Suprapubic skin (tissue), 4 donors: ENCODE measurements at regions not wholly inside any gene's neighbourhood (a gene's known extent, or its start where the extent isn't known, plus 50 kb on each side); places are given as distances from the start of the nearest gene placed in this dataset.

Experiments used
- DNase-seq, 2 donors: peaks; one replicate each; pipeline ENCODE4 v3.0.0-alpha.2; 2019; ENCODE audit warnings: low spot score in 2 of 2
- H3K27ac ChIP-seq: fragments of 200-600 bp; sonication (generic); one replicate; pipeline ENCODE4 v1.5.1; 2019
- H3K27me3 ChIP-seq: fragments of 200-600 bp; sonication (generic); one replicate; pipeline ENCODE4 v1.5.1; 2019
- H3K36me3 ChIP-seq: fragments of 200-600 bp; sonication (generic); one replicate; pipeline ENCODE4 v1.5.1; 2019
- H3K4me1 ChIP-seq: fragments of 200-600 bp; sonication (generic); one replicate; pipeline ENCODE4 v1.5.1; 2019
- H3K4me3 ChIP-seq: fragments of 200-600 bp; sonication (generic); one replicate; pipeline ENCODE4 v1.5.1; 2019; ENCODE audit warnings: mild to moderate bottlenecking
- H3K9me3 ChIP-seq: fragments of 200-600 bp; sonication (generic); one replicate; pipeline ENCODE4 v1.5.1; 2019
- CTCF ChIP-seq, 2 donors: fragments of 200-600 bp in 1 of 2; fragments of 450-650 bp in 1 of 2; sonication (generic) in 1 of 2; IDR thresholded peaks; one replicate each; pipeline ENCODE4 v1.5.1; 2016 to 2019; ENCODE audit warnings: antibody characterized with exemption in 2 of 2, mild to moderate bottlenecking in 1 of 2, moderate library complexity in 1 of 2
- EP300 ChIP-seq: sonication (generic); formaldehyde crosslinking; IDR thresholded peaks from one replicate; pipeline ENCODE4 v1.6.1; 2017; ENCODE audit warnings: antibody characterized with exemption
- POLR2A ChIP-seq, 2 donors: fragments of 450-650 bp; IDR thresholded peaks; one replicate each; pipeline ENCODE4 v1.6.1; 2017; ENCODE audit warnings: antibody characterized with exemption in 2 of 2, mild to moderate bottlenecking in 2 of 2, moderate library complexity in 2 of 2
- POLR2AphosphoS5 ChIP-seq, 3 donors: sonication (generic); formaldehyde crosslinking; IDR thresholded peaks; one replicate each; pipeline ENCODE4 v1.6.1; 2017; ENCODE audit warnings: antibody characterized with exemption in 3 of 3
- WGBS: methylation state at CpG from one replicate; pipeline ENCODE4 v1.1.5; 2018; 5-methylcytosine and 5-hydroxymethylcytosine counted together

DNA sequence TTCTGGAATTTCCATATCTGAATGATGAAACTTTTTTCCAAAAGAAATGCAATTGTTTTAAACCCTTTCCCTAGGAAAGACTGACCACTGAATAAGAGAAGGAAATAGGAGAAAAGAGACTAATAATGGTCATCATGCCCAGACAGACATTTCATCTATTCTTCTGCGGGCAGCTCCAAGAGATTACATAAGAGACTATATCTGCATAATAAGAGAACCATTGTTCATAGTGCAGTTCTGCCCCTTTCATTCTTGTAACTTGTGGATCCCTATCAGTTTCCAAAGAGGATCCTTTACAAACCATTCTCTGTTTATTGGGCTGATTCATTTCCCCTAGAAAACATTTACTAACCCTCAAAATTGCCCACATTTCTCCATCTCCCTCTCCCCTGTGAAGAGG, 197.8 kb downstream of the FSCB start:
- no peak for DNase-seq
- H3K27ac ChIP-seq: no peak overlapping the region
- H3K4me1 ChIP-seq: no peaks in the 10 kb centered on the region
- no peaks in the 10 kb centered on the region for H3K9me3 ChIP-seq
- 89% methylated on average over 1 of the region's 1 CpG for WGBS
- H3K27me3 ChIP-seq: no peaks in the 10 kb centered on the region
- no peak for TF ChIP-seq CTCF (IDR thresholded peaks at IDR 0.05)
- TF ChIP-seq POLR2A (IDR thresholded peaks at IDR 0.05): no peak
- no peak for TF ChIP-seq EP300
- H3K36me3 ChIP-seq: no peaks in the 10 kb centered on the region
- H3K4me3 ChIP-seq: no peak overlapping the region

DNA sequence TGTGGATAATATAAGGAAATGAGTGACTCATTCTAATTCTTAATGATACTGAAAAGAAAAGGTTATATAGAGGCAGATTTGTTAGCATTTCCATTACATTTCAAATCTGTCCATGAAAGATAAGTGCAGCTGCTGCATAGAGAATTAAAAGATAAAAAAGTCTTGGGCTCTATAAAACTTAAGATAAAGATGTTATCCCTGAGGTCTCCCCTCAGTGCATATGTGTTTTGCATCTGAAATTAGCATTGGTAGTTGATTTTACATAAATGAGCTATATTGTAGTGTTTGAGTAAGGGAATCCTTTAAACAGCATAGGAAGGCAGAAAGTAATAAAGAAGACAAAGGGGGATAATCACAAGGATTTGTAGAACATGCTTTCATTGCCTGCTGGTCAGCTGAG, 206.2 kb downstream of the FSCB start:
- no peak overlapping the region for H3K27ac ChIP-seq
- H3K36me3 ChIP-seq: no peaks in the 10 kb centered on the region
- H3K4me1 ChIP-seq: no peaks in the 10 kb centered on the region
- H3K27me3 ChIP-seq: no peaks in the 10 kb centered on the region
- peaks cover 5% of the 10 kb centered on the region for H3K9me3 ChIP-seq
- DNase-seq: no peak
- TF ChIP-seq EP300 (no peak), POLR2AphosphoS5 (IDR thresholded peaks at IDR 0.05) (no peak), POLR2A (IDR thresholded peaks at IDR 0.05) (no peak), CTCF (IDR thresholded peaks at IDR 0.05) (no peak)
- H3K4me3 ChIP-seq: no peak overlapping the region

DNA sequence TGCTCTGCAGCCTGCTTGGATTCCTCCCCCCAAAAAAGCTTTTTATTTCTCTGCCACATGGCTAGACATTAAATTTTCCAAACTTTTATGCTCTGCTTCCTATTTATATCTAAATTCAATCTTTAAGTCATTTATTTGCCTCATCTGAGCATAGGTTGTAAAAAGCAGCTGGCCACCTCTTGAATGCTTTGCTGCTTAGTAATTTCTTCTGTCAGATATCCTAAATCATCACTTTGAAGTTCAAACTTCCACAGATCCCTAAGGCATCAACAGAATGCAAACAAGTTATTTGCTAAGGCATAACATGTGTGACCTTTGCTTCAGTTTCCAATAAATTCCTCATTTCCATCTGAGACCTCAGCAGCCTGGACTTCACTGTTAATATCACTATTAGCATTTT, 209.6 kb downstream of the FSCB start:
- H3K9me3 ChIP-seq: peaks cover 5% of the 10 kb centered on the region
- no peaks in the 10 kb centered on the region for H3K36me3 ChIP-seq
- no peaks in the 10 kb centered on the region for H3K4me1 ChIP-seq
- TF ChIP-seq POLR2AphosphoS5 (IDR thresholded peaks at IDR 0.05): no peak
- TF ChIP-seq POLR2A (IDR thresholded peaks at IDR 0.05): no peak
- TF ChIP-seq EP300: no peak
- TF ChIP-seq CTCF (IDR thresholded peaks at IDR 0.05): no peak
- H3K27ac ChIP-seq: no peak overlapping the region
- no peak overlapping the region for H3K4me3 ChIP-seq
- H3K27me3 ChIP-seq: no peaks in the 10 kb centered on the region
- DNase-seq: no peak

GRCh38 chr14:44291366-44291915, 215.6 kb downstream of the FSCB start:
- no peak overlapping the region for H3K27ac ChIP-seq
- TF ChIP-seq EP300 (no peak), CTCF (IDR thresholded peaks at IDR 0.05) (no peak), POLR2AphosphoS5 (IDR thresholded peaks at IDR 0.05) (no peak), POLR2A (IDR thresholded peaks at IDR 0.05) (no peak)
- H3K36me3 ChIP-seq: no peaks in the 10 kb centered on the region
- H3K4me3 ChIP-seq: no peak overlapping the region
- no peaks in the 10 kb centered on the region for H3K27me3 ChIP-seq
- DNase-seq: no peak
- 70% methylated on average over 8 of the region's 8 CpGs for WGBS
- H3K9me3 ChIP-seq: no peaks in the 10 kb centered on the region
- no peaks in the 10 kb centered on the region for H3K4me1 ChIP-seq

DNA sequence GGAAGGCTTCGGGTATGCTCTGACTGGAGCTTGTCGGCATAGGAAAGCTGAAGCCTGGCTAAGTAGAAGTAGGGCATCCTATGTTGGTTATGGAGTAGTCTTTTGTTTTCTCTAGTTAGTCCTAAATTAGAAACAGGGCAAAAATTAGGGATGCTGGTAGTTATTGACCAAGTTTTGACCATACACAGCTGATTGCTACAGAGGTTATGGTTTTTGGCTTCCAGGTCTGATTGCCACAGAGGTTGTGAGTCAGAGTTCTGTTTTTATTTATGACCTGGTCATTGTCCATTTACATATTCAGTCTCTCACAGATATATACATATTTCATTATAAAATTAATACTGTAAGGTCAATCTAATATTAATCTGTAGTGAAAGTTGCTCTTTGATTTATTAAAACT, 219.2 kb downstream of the FSCB start:
- no peak overlapping the region for H3K4me3 ChIP-seq
- TF ChIP-seq POLR2AphosphoS5 (IDR thresholded peaks at IDR 0.05) (no peak), CTCF (IDR thresholded peaks at IDR 0.05) (no peak), EP300 (no peak)
- no peak for DNase-seq
- no peaks in the 10 kb centered on the region for H3K9me3 ChIP-seq
- H3K36me3 ChIP-seq: no peaks in the 10 kb centered on the region
- H3K27ac ChIP-seq: no peak overlapping the region
- no peaks in the 10 kb centered on the region for H3K4me1 ChIP-seq
- 81% methylated on average over 2 of the region's 2 CpGs for WGBS
- H3K27me3 ChIP-seq: no peaks in the 10 kb centered on the region
